ENCODE measurements at regions not wholly inside any gene's neighbourhood (a gene's known extent, or its start where the extent isn't known, plus 50 kb on each side); places are given as distances from the start of the nearest gene placed in this dataset.

- TF ChIP-seq, protein P1, sequence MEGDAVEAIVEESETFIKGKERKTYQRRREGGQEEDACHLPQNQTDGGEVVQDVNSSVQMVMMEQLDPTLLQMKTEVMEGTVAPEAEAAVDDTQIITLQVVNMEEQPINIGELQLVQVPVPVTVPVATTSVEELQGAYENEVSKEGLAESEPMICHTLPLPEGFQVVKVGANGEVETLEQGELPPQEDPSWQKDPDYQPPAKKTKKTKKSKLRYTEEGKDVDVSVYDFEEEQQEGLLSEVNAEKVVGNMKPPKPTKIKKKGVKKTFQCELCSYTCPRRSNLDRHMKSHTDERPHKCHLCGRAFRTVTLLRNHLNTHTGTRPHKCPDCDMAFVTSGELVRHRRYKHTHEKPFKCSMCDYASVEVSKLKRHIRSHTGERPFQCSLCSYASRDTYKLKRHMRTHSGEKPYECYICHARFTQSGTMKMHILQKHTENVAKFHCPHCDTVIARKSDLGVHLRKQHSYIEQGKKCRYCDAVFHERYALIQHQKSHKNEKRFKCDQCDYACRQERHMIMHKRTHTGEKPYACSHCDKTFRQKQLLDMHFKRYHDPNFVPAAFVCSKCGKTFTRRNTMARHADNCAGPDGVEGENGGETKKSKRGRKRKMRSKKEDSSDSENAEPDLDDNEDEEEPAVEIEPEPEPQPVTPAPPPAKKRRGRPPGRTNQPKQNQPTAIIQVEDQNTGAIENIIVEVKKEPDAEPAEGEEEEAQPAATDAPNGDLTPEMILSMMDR (IDR thresholded peaks at IDR 0.05; ENCODE audit: unreplicated experiment in 3 of 3): no peak
- Mint-ChIP-seq H3K4me3 (no peak overlapping the region), H3K36me3 (ENCODE audit: low read depth) (no peaks in the 10 kb centered on the region), H3K9me3 (no peaks in the 10 kb centered on the region), H3K27ac (peak overlapping the region; percentile 20 to 59 (median 25)), H3K27me3 (ENCODE audit: low read depth) (no peaks in the 10 kb centered on the region), H3K4me1 (peaks cover 23% of the 10 kb centered on the region)
These were observed 767.3 kb downstream of the TFAP2A start for GRCh38 chr6:9647599-9647998.

GRCh38 chr6:9647071-9647445 lies 767.8 kb downstream of the TFAP2A start:
- no peaks in the 10 kb centered on the region for H3K9me3 Mint-ChIP-seq
- H3K27me3 Mint-ChIP-seq (ENCODE audit: low read depth): no peaks in the 10 kb centered on the region
- H3K4me3 Mint-ChIP-seq: no peak overlapping the region
- no peaks in the 10 kb centered on the region for H3K36me3 Mint-ChIP-seq (ENCODE audit: low read depth)
- H3K4me1 Mint-ChIP-seq: peaks cover 23% of the 10 kb centered on the region
- TF ChIP-seq, protein P1 (IDR thresholded peaks at IDR 0.05; ENCODE audit: unreplicated experiment in 3 of 3): no peak
- peak overlapping the region; percentile 17 to 59 (median 20) for H3K27ac Mint-ChIP-seq

DNA sequence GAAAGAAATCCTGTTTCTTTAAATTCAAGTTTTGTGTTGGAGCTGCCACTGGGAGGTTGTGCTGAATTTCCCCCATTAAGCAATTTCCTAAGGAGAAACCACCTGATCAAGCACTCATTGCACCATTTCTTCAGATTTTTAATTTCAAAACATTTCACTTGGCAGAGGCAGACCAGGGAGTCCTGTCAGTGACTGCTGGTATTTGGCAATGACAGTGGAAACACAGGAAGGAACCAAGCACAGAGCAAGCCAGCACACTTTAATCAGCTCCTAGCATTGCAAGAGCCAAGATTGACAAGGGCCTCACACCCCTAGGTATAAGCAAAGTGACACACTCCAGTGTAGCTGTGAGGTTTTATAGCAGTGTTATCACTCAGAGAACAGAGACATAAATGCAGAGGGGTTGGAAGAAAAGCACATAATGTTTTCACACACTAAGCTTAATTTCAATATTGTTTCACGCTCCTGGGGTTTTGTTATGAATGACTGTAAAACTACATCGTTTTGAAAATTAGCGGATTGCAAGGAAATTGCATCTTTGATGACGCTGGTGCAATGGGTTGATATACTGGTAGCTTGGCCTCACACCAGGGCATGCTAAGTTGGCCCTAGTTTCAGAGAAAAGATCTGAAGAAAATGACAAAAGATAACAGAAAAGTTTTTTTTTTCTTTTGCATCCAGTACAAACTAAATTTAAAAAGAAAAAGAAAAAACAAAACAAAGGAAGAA lies 768.4 kb downstream of the TFAP2A start:
- no peak overlapping the region for H3K4me3 Mint-ChIP-seq
- H3K4me1 Mint-ChIP-seq: peaks cover 23% of the 10 kb centered on the region
- TF ChIP-seq, protein P1 (IDR thresholded peaks at IDR 0.05; ENCODE audit: unreplicated experiment in 3 of 3): no peak
- H3K36me3 Mint-ChIP-seq (ENCODE audit: low read depth): no peaks in the 10 kb centered on the region
- peak overlapping the region; percentile 5 to 59 (median 20) for H3K27ac Mint-ChIP-seq
- H3K27me3 Mint-ChIP-seq (ENCODE audit: low read depth): no peaks in the 10 kb centered on the region
- no peaks in the 10 kb centered on the region for H3K9me3 Mint-ChIP-seq

- Mint-ChIP-seq H3K9me3 (peaks cover 3% of the 10 kb centered on the region), H3K27me3 (ENCODE audit: low read depth) (no peaks in the 10 kb centered on the region), H3K4me3 (no peak overlapping the region), H3K27ac (no peak overlapping the region), H3K4me1 (no peaks in the 10 kb centered on the region), H3K36me3 (ENCODE audit: low read depth) (no peaks in the 10 kb centered on the region)
- TF ChIP-seq, protein P1 (IDR thresholded peaks at IDR 0.05; ENCODE audit: unreplicated experiment in 3 of 3): no peak
These were observed 776.0 kb downstream of the TFAP2A start for GRCh38 chr6:9638861-9639260.

- Mint-ChIP-seq H3K9me3 (peaks cover 15% of the 10 kb centered on the region), H3K27me3 (ENCODE audit: low read depth) (no peaks in the 10 kb centered on the region), H3K36me3 (ENCODE audit: low read depth) (peaks cover 6% of the 10 kb centered on the region), H3K27ac (no peak overlapping the region), H3K4me1 (no peaks in the 10 kb centered on the region), H3K4me3 (no peak overlapping the region)
- TF ChIP-seq, protein P1 (IDR thresholded peaks at IDR 0.05; ENCODE audit: unreplicated experiment in 3 of 3): no peak
These were observed 780.1 kb downstream of the TFAP2A start for GRCh38 chr6:9634776-9635175.

DNA sequence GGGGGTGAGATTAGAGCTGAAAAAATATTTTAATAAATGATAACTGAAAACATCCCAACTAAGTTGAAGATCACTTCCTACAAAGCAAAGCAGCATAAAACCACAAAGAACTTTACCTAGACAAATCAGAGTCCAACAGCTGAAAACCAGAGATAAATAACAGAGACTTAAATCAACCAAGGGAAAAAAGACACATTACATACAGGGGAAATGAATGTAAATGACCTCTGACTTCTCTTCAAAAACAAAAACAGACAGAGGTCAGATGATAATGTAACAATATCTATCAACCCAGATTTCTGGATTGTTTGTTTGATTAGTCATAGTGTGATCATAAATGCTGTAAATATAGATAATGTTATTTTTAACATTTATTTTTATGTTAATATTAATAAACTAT lies 782.8 kb downstream of the TFAP2A start:
- Mint-ChIP-seq H3K4me3 (no peak overlapping the region), H3K27ac (no peak overlapping the region), H3K4me1 (no peaks in the 10 kb centered on the region), H3K36me3 (ENCODE audit: low read depth) (peaks cover 7% of the 10 kb centered on the region), H3K27me3 (ENCODE audit: low read depth) (no peaks in the 10 kb centered on the region), H3K9me3 (peaks cover 31% of the 10 kb centered on the region)
- TF ChIP-seq, protein P1 (IDR thresholded peaks at IDR 0.05; ENCODE audit: unreplicated experiment in 3 of 3): no peak

Measured in nephron (organoid).